Stimulated activated CD4-positive, alpha-beta T cell treated with anti-CD3 and anti-CD28 coated beads, Interleukin-1b, Interleukin-23, amount 100 ng/mL, for 24 hours (primary cell): ENCODE measurements at regions not wholly inside any gene's neighbourhood (a gene's known extent, or its start where the extent isn't known, plus 50 kb on each side); places are given as distances from the start of the nearest gene placed in this dataset.
"Not testable (repeated sequence)": the region's sequence is repeated elsewhere in the genome, so short reads cannot be mapped to it uniquely, and the experiment has no call there.

Source experiments
- DNase-seq, 4 experiments: peaks; one replicate each; pipeline ENCODE4 v3.0.0-alpha.2; 2020; ENCODE audit warnings: low read depth in 4 of 4, low spot score in 1 of 4

DNA sequence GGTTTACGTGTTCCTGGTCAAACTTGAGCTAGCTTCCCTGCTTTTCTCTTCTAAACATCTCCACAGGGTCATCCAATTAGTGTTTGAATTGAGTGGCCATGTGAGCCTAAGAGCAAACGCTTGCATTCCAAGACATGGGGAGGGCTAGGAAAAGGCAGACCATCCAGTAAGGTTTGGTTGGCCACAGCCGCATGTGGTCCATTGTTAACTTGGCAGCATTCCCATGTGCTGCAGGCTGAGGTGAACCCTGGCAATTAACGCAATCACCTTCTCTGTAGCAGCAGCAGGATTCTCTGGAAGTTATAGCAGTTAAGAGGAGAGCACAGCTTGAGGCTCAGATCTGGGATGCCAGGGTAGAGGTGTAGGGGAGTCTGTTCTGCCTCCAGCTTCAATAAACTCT lies 502.2 kb upstream of the LMCD1 start:
- no peak for DNase-seq

DNA sequence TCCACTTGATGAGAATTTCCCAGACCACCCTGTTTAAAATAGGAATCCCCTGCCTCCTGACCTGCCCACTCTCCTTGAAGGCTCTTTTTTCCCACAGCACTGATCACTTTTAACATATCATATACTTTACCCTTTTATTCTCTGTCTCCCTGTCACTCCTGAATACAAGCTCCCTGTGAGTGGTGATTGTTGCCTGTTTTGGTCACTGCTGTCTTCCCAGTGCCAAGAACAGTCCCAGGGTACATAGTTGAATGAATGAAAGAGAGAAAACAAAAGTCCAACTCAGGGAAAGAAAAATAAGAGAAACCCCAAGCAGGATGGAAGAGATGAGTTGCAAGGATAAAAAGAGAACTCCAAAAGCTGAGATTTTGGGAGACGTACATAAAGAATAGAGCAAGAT lies 500.3 kb upstream of the LMCD1 start:
- no peak for DNase-seq

DNA sequence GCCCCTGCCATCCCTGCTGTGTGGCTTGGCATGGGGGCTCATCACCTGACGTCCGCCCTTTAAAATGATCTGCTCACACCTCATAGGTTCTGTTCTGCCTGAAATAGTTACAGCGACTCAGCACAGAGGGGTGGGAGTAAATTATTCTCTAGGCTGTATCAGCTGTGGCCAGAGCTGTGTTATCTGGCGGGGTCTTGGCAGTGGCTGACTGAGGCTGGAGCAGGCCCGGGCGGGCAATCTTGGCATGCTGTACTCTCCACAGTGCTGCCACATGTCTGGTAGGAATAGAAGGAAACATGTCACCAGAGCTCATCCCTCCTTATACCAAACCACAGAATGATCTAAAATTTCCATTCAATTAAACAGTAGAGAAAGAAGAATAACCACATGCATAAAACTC lies 499.9 kb upstream of the LMCD1 start:
- no peak for DNase-seq

DNA sequence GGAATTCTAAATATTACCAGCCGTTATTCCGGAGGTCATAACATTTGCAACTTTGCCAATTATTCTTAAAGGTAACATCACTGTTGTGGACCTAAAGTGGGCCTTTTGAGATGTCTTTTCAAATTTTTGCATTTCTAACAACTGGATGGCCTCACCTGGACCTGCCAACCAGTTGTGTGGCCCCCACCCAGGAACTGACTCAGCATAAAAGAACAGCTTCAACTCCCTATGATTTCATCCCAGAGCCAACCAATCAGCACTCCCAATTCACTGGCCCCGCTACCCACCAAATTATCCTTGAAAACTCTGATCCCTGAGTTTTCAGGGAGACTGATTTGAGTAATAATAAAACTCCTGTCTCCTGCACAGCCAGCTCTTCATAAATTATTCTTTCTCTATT lies 489.7 kb upstream of the LMCD1 start:
- no peak for DNase-seq

DNA sequence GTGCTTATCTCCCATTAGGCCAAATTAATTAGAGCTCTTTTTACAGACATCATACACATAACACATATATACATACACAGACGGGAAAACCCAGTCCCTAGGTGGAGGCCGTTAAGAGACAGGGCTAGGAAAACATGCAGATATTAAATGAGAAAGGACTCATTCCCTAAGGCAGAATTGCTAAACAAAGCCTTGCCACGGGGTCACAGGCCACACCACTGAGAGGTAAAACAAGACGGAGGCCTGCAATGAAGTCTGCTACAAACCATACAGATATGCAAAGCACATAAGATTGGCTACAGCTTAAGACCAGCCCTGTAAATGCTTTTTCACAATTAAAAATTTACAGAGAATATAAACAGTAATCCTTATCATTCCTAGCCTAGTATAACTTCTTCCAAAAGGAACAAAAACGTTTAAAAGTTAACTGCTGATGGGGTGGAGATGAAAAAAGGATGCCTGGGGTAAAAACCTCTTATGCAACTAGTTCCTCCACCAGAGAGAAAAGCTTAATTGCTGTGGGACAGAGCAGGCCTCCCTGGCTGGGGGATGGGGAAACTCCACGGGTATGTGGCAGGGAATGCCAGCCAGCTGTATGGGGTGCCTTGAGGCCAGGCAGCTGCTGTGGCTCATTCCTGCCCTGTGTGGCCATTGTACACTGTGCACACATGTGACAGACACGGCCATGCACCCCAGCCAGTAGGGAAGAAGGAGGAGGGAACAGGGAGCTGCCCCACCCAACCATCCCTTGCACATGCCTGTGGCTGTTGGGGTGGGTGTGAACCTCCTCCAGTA lies 481.4 kb upstream of the LMCD1 start:
- no peak for DNase-seq

DNA sequence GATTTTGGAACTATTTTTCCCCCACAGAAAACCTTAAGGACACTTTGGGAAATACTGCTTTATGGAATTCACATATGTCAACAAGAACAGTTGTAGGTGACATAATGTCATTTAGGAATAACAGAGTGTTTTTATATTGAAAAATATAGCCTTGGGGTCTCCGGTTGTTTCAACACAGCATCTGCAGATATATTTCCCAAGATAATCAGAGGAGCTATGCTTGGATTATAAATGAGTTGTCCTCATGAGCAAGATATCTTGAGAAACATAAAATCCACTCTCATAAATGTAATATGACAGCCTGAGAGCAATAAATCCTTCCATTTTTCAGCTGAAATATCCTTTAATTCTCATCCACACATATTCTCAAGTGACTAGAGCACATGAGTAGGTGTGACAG lies 473.7 kb upstream of the LMCD1 start:
- no peak for DNase-seq

DNA sequence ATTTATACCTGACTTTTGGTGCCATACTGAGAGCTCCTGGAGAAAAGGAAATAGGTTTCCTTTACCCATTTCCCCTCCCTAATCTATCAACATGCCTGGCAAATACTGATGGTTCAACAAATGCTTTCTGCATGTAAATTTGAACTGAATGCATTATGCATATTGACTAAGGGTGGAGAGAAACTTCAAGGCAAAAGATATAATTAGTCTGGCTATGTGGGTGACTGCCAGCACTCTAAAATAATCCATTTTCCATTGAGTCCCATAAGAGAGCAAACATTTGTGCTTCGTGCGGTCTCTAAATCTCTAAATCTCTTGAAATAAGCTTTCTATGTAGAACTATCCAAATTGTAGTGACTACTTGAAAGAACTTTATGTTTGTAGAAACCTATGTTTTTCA lies 451.3 kb upstream of the LMCD1 start:
- no peak for DNase-seq

DNA sequence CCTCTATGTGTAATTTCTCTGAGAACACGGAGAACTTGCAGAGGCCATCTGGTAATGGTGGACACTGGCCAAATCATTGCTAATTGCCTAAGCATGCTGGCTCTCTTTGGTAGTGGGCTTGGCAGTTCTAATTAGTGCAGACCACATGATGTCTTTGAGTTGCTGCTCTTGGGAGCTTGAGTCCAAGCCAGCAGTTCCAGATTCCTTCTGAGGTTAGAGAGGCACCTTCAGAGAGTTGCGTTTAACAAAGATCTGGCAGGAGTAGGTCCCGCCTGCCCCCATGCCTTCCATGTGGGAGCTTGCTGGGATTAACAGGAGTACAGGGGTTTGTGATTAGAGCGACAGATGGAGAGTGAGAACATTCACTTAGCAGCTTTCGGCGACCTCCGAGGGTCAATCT lies 449.0 kb upstream of the LMCD1 start:
- DNase-seq, result no peak

DNA sequence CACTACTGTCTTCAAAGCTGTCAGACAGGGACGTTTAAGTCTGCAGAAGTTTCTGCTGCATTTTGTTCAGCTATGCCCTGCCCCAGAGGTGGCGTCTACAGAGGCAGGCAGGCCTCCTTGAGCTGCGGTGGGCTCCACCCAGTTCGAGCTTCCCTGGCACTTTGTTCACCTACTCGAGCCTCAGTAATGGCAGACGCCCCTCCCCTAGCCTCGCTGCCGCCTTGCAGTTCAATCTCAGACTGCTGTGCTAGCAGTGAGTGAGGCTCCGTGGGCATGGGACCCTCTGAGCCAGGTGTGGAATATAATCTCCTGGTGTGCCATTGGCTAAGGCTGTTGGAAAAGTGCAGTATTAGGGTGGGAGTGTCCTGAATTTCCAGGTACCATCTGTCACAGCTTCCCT lies 433.5 kb upstream of the LMCD1 start:
- not testable (repeated sequence) for DNase-seq

DNA sequence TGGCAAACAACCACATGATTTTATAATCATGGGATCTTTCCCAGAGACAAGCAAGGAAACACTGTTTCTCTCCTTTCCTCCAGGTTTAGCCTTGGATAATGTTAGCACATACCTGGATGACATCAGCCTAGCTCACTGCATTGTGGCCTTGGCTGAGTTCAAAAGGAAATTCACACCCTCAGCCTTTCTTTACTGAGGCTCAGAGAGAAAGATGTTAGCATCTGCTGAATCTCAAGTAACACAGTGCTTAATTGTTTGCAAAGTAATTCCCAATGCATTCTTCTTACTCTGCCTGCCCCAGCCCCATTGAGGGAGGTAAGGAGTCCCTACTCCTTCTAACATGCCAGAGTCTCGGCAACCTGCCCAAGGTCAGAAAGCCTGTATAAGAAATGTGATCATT lies 432.2 kb upstream of the LMCD1 start:
- no peak for DNase-seq

DNA sequence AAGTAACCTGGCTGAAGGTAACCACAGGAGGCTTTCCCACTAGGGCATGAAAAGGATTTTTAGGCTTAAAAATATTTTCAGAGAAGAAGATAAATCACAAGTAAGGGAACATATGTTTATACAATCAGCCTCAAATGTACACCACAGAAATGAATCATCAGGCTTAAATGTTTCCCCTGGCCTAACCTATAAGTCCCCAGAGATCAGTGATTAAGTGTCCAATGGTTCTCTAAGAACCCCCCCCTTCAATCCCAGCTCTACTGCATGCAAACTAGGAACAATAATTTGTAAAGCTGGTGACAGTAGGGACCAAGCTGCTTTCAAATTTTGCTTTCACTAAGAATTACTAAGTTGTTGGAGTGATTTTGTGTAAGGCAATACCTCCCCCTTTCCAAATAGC lies 431.6 kb upstream of the LMCD1 start:
- DNase-seq, result no peak

DNA sequence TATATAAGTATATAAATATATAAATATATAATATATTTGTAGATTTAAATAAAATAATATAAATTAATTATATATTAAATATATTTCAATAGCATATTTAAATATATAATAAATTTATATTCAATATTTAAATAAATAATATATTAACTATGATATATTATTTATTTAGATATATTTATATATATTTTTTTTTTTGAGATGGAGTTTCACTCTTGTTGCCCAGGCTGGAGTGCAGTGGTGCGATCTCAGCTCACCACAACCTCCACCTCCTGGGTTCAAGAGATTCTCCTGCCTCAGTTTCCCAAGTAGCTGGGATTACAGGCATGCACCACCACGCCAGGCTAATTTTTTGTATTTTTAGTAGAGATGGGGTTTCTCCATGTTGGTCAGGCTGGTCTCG lies 426.9 kb upstream of the LMCD1 start:
- not testable (repeated sequence) for DNase-seq

DNA sequence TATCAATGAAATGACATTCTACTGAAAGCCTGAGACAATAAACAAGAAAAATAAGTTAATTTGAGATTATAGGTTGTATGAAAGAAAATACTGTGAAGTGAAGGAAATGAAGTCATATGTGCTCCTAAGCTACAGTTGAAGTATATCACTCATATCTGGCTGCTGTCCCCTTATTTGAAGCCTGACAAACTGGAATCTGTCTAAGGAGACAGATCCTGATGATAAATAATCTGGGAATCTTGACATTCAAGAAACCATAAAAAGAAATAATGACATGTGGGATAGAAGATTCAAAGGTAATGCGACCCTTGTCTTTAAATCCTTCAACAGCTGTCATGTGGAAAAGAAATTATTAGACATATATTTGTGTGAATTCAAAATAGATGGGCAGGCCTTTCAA lies 424.5 kb upstream of the LMCD1 start:
- DNase-seq, result no peak

DNA sequence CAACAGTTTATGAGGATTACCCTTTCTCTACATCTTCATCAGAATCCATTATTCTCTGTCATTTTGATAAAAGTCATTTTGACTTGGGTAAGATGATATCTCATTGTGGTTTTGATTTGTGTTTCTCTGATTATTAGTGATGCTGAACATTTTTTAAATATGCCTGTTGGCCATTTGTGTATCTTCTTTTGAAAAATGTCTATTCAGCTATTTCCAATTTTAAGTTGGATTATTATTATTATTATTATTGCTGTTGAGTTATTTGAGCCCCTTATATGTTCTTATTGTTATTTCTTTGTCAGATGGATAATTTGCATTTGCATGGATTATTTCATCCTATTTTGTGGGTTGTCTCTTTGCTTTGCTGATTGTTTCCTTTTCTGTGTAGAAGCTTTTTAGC lies 421.2 kb upstream of the LMCD1 start:
- no peak for DNase-seq

DNA sequence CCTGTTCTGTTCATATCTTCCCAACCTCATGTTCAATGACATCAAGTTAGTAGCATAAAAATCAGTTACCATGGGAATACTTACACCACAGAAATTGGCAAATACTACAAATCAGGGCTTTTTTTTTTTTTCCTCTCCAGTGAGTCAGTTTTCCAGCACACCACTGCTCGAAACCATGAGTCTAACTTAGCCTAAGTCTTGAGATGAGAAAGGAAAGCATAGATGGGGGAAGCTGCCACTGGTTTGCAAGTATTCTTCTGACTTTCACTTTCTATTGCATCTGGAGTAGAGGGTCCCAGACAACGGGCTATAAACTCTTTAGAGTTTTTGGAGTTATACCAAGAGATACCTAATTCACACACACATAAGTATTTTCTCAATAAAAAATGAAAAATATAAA lies 416.1 kb upstream of the LMCD1 start:
- no peak for DNase-seq

DNA sequence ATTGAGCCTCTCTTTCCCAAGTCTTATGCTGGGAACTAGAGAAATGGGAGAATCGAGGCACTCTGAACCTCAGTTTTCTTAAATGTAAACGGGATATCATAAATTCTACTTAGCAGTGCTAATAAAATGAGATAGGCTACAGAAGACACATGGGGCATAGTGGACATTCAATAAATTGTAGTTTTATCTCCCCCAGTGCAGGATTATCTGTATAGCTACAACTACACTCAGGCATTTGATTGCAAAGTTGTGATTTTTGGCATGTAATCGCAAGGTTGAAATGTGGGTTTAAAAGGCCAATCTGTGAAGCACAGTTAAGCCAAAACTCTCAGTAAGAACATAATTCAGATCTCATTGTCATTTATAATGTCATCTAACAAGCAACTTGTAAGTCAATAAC lies 413.7 kb upstream of the LMCD1 start:
- no peak for DNase-seq

DNA sequence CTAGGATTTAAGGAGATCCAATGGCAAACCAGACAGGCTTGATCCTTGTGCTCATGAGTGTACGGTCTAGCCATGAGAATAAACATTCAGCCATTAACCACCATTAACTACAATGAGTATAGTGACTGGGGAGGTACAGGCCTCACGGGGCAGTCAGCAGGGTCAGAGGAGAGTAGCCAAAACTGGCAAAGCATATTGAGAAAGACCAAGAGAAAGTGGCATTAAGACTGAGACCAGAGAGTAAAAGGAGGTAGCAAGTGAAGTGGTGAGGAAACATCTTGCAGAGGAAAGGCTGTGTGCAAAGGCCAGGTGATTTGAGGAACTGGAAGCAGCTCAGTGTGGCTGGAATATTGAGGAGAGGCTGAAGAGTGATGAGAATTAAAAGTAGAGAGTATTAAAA lies 407.2 kb upstream of the LMCD1 start:
- DNase-seq, result no peak

DNA sequence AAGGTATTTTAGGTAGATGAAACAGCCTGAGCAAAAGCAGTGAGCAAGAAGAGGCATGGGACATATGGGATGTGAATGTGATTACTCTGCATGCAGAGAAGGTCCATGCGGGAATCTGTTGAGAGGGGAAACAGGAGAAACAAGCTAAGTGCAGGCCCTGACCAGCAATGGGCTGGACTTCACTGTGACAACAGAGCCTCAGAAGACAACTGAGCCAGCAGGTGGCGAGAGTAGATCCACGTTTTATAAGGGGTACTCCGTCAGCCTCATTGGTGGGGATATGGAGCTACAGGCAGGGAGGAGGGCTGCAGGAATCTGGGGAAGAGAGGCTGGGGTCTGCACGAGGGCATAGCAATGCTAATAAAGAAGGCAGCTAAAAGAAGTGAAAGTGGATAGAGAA lies 405.9 kb upstream of the LMCD1 start:
- no peak for DNase-seq

DNA sequence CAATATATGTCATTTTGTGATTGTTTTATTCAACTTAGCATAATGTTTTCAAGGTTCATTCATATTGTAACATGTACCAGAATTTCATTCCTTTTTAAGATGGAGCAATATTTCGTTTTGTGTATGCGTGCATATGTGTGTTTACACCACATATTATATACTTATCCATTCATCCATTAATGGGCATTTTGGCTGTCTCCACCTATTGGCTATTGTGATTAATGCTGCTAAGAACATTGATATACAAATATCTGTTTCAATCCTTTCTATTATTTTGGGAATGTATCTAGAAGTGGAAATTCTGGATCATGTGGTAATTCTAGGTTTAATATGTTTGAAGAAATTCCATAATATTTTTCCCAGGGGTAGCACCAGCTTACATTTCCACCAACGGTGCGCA lies 403.9 kb upstream of the LMCD1 start:
- no peak for DNase-seq

DNA sequence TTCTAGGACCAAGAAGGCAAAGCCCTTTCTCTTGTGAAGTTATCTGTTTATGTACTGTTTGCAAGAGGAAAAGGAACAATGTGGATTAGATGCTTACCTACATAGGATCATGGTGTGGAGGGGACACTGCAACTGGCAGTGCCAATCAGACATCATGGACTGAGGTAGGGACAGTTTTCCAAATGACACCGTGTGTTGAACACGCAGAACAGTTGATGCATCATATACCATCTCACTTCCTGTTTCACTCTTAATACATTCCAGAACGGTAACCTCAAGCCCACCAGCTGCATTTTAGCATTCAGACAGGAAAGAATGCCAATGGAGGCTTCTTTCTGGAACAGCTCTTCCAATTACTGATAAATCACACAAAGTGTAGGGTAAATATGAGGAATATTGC lies 397.7 kb upstream of the LMCD1 start:
- DNase-seq, result no peak

DNA sequence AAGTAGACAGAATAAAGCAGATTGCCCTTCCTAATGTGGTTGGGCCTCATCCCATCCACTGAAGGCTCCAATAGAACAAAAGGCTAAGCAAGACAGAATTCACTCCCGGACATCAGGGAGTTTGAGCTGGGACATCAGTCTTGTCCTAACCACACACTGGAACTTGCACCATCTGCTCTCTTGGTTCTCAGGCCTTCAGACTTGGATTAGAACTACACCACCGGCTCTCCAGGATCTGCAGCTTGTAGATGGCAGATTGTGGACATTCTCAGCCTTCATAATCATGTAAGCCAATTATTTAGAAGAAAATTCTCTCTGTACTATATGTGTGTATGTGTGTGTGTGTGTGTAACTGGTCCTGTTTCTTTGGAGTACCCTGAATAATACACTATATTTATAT lies 394.7 kb upstream of the LMCD1 start:
- DNase-seq, result no peak

DNA sequence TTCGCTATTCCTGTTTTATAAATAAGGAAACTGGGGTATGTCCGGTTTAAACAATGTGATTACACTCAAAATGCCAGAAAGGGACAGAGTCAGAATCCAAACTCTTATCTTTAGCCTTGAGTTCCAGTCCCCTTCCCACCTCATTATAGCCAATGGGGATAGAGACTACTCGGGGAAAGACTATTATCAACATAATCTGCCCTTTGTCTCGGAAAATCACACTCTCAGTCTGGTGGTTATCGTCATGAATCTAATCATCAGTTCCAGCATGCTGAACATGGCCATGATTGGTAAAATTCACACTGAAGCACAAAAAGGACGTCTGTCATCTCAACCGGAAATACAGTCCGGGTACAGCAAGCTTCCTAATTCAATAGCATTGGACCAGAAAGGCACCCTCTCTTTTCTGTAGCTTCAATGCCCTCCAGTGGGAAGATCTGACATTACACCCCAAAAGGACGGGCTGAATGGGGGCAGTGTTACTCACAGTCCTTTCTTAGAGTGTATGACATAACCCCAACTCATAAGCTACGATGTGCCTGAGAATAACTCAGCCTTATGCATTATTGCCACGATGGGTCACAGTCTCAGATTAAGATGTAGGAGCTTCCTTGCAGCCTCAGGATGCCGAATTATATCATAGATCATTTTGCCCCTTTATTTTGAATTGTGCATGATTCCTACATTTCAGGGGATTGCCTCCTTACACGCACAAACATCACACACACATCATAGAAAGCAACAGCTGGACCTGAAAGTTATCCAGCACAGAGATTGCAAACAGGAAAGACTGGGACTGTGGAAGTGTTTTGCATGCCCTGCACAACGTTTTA lies 390.4 kb upstream of the LMCD1 start:
- peak; percentile 24 to 49 (median 40) for DNase-seq

DNA sequence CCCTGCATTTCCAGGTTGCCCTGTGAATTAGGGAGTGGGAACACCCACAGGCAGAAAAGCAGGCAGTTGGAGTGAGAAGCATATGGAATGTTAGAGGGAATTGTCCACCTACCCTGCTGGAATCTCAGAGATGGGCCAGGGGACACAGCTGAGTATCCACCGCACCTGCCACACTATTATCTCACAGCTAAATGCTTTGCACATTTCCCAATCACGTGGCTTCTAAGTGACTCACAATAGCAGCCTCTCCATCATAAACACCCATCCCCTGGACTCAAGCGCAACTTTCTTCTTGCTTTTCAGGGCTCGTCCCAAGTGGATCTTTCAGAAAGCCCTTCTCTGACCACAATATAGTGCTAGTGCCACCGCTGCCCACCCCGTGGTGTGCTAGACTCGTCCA lies 389.0 kb upstream of the LMCD1 start:
- no peak for DNase-seq
